Uterus (tissue), 3 donors: ENCODE measurements at regions not wholly inside any gene's neighbourhood (a gene's known extent, or its start where the extent isn't known, plus 50 kb on each side); places are given as distances from the start of the nearest gene placed in this dataset.

Experiments
- DNase-seq, 2 donors: peaks; one replicate each; pipeline ENCODE4 v3.0.0-alpha.2; 2019 to 2020
- H3K27ac ChIP-seq, 2 donors: fragments of 200-600 bp; sonication (generic); 1 replicate in 1 of 2; 2 replicates in 1 of 2; pipeline ENCODE4 v1.5.1; 2016 to 2018
- H3K27me3 ChIP-seq, 2 donors: fragments of 200-600 bp; sonication (generic); one replicate each; pipeline ENCODE4 v1.5.1; 2018 to 2019; ENCODE audit warnings: control low read depth in 1 of 2
- H3K36me3 ChIP-seq, 2 donors: fragments of 200-600 bp; sonication (generic); one replicate each; pipeline ENCODE4 v1.5.1; 2019; ENCODE audit warnings: control low read depth in 1 of 2
- H3K4me1 ChIP-seq, 2 donors: fragments of 200-600 bp; sonication (generic); one replicate each; pipeline ENCODE4 v1.5.1; 2018 to 2019; ENCODE audit warnings: control low read depth in 1 of 2
- H3K4me3 ChIP-seq, 2 donors: fragments of 200-600 bp; sonication (generic); 1 replicate in 1 of 2; 2 replicates in 1 of 2; pipeline ENCODE4 v1.5.1; 2018 to 2019; ENCODE audit warnings: mild to moderate bottlenecking in 1 of 2
- H3K9me3 ChIP-seq, 2 donors: fragments of 200-600 bp; sonication (generic); one replicate each; pipeline ENCODE4 v1.5.1; 2019; ENCODE audit warnings: control low read depth in 1 of 2
- POLR2A ChIP-seq, 2 donors: fragments of 450-650 bp; IDR thresholded peaks; one replicate each; pipeline ENCODE4 v1.6.1; 2016; ENCODE audit warnings: antibody characterized with exemption in 2 of 2, mild to moderate bottlenecking in 1 of 2, moderate library complexity in 1 of 2
- intact Hi-C: fragments of 100-400 bp; cut with DNase I; formaldehyde crosslinking; loops from one replicate; pipeline ENCODE4 v1.15.1; 2023; ENCODE audit warnings: low total_unique reads
- TF ChIP-seq, protein P1 (sequence below), 4 experiments: fragments of 200-600 bp in 2 of 4; fragments of 450-650 bp in 2 of 4; sonication (generic) in 2 of 4; IDR thresholded peaks; one replicate each; pipeline ENCODE4 v1.5.1; 2016 to 2019; ENCODE audit warnings: antibody characterized with exemption in 4 of 4, mild to moderate bottlenecking in 2 of 4, moderate library complexity in 1 of 4
- donor health status: DM: yes; HTN: yes; CAD: no.

DNA sequence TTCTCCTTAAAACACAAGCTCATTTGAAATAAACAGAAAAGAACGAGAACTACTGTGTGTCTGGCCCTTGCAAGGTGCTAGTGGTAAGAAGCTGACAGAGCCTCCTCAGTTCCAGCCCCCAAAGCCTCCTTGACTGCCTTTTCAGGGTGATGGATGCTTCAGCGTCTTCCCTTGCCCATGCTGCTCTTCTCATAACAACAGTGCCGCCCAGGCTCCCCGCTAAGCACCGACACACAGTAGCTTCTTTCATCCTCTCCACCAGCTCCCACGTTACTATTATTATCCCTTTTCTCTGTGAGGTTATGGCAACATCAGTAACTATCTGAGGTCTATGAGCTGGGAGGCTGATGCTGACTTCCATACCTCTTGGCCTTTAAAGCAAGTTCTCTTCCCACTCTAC lies 418.6 kb downstream of the TSN start:
- H3K27ac ChIP-seq: no peak overlapping the region
- no peak for DNase-seq
- no peaks in the 10 kb centered on the region for H3K36me3 ChIP-seq
- no peak for TF ChIP-seq POLR2A (IDR thresholded peaks at IDR 0.05)
- TF ChIP-seq, protein P1, sequence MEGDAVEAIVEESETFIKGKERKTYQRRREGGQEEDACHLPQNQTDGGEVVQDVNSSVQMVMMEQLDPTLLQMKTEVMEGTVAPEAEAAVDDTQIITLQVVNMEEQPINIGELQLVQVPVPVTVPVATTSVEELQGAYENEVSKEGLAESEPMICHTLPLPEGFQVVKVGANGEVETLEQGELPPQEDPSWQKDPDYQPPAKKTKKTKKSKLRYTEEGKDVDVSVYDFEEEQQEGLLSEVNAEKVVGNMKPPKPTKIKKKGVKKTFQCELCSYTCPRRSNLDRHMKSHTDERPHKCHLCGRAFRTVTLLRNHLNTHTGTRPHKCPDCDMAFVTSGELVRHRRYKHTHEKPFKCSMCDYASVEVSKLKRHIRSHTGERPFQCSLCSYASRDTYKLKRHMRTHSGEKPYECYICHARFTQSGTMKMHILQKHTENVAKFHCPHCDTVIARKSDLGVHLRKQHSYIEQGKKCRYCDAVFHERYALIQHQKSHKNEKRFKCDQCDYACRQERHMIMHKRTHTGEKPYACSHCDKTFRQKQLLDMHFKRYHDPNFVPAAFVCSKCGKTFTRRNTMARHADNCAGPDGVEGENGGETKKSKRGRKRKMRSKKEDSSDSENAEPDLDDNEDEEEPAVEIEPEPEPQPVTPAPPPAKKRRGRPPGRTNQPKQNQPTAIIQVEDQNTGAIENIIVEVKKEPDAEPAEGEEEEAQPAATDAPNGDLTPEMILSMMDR (IDR thresholded peaks at IDR 0.05): no peak
- intact Hi-C loops: no loop called here
- H3K4me1 ChIP-seq: no peaks in the 10 kb centered on the region
- H3K9me3 ChIP-seq: no peaks in the 10 kb centered on the region
- no peak overlapping the region for H3K4me3 ChIP-seq
- H3K27me3 ChIP-seq: no peaks in the 10 kb centered on the region

DNA sequence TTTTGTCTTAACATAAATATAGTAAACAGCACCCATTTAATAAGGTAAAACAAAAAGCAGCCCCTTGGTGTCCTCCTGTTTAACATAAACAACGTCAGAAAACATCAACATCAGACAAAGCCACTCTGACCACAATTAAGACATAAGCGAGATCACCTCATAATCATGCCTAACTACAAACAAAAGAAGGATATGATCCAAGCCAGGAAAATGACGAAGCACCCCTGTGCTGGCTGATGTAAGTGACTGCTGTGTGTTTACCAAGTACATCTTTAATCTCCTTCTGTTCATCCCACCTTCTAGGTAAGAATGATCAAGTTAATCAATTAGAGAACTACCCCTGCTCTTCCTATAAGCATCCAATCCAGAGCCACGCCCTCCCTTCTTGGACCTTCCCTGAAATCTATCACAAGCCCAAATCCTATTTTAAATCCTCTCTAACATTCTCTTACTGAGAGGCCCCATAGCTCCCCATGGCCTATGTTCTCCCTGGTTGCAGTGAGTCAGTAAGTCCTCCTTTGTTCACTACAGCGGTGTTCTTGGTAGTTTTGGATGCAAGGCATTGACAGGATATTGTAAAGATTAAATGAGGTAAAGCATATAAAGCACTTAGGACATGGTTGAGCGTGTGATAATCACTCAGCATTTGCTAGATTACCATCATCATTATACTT lies 424.2 kb downstream of the TSN start:
- Histone ChIP-seq H3K4me3 (no peak overlapping the region), H3K36me3 (no peaks in the 10 kb centered on the region), H3K9me3 (no peaks in the 10 kb centered on the region), H3K4me1 (no peaks in the 10 kb centered on the region), H3K27me3 (no peaks in the 10 kb centered on the region), H3K27ac (no peak overlapping the region)
- no peak for TF ChIP-seq POLR2A (IDR thresholded peaks at IDR 0.05)
- TF ChIP-seq, protein P1 (IDR thresholded peaks at IDR 0.05): no peak
- intact Hi-C loops: no loop called here
- no peak for DNase-seq

DNA sequence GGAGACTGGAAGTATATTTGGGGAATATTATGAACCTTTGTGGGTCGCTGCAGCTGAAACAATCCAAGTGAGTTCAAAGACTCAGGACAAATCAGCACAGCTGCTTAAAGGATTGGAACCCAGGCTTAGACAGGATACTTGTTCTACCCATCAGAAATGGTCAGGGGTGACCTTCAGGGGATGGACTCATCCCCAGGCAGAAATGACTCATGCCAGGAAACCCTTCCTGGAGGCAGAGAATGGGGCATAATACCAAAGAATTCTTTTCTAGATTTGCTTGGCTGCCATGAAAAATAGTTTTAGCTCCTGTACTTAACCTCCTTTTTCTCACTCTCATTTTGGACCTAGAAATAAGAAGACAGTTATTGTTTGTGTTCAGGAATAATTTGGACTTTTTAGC lies 425.5 kb downstream of the TSN start:
- Histone ChIP-seq H3K27ac (no peak overlapping the region), H3K9me3 (no peaks in the 10 kb centered on the region), H3K27me3 (no peaks in the 10 kb centered on the region), H3K4me3 (no peak overlapping the region), H3K36me3 (no peaks in the 10 kb centered on the region), H3K4me1 (no peaks in the 10 kb centered on the region)
- no peak for DNase-seq
- intact Hi-C loops: no loop called here
- TF ChIP-seq, protein P1 (IDR thresholded peaks at IDR 0.05): no peak
- no peak for TF ChIP-seq POLR2A (IDR thresholded peaks at IDR 0.05)

DNA sequence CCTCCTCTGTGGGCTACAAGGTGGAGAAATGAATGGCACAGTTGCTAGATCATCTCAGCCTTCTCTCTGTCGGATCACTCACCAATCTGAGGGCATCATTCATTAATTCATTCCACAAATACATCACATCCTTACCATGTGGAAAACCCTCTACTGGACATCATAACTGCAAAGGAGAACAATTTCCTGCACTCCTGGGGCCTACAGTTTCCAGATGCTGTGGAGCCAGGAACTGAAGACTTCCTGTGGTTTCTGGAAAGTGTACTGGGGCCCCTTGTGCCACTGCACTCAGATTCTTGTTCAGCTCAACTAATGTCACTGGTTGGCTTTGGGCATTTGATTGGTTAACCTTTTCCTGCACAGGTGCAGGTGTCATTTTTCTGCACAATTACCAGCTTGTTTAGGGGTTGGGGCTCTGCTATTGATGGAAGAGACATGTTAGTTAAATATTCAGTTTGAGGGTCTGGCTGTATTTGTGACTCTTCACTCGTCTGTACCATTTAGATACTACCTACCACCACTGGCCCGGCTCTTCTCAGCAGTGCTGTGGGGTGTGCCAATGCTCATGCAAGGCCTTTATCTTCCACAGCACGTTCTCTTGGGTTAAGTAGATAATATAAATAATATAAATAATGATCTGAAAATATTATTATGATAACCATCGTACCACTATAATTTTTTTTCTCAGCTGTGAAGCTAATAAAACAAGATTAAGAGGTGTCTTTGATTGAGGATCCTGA lies 427.3 kb downstream of the TSN start:
- no peak for TF ChIP-seq POLR2A (IDR thresholded peaks at IDR 0.05)
- TF ChIP-seq, protein P1 (IDR thresholded peaks at IDR 0.05): no peak
- Histone ChIP-seq H3K27ac (no peak overlapping the region), H3K4me3 (no peak overlapping the region), H3K27me3 (no peaks in the 10 kb centered on the region), H3K36me3 (no peaks in the 10 kb centered on the region), H3K9me3 (no peaks in the 10 kb centered on the region), H3K4me1 (no peaks in the 10 kb centered on the region)
- intact Hi-C loops: no loop called here
- no peak for DNase-seq

DNA sequence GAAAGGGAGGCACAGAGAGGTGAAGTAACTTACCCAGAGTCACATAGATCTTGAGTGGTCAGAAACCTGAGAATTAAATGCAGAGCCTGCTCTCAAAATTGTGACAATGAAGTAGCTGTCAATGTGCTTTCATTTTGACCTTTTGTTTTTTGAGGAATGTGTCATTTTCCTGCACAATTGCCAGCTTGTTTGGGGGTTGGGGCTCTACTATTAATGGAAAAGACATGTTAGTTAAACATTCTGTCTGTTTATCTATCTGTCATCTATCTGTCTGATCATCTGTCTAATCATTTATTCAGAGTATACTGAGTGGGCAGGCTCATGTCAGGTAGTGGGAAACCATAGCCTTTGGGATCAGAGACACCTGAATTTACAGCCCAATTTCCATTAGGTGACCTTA lies 428.4 kb downstream of the TSN start:
- no peaks in the 10 kb centered on the region for H3K36me3 ChIP-seq
- TF ChIP-seq POLR2A (IDR thresholded peaks at IDR 0.05): no peak
- TF ChIP-seq, protein P1 (IDR thresholded peaks at IDR 0.05): no peak
- DNase-seq: no peak
- intact Hi-C loops: no loop called here
- H3K9me3 ChIP-seq: no peaks in the 10 kb centered on the region
- H3K4me3 ChIP-seq: no peak overlapping the region
- no peaks in the 10 kb centered on the region for H3K4me1 ChIP-seq
- no peaks in the 10 kb centered on the region for H3K27me3 ChIP-seq
- H3K27ac ChIP-seq: no peak overlapping the region
